GM23338 (cell line): ENCODE measurements at regions not wholly inside any gene's neighbourhood (a gene's known extent, or its start where the extent isn't known, plus 50 kb on each side); places are given as distances from the start of the nearest gene placed in this dataset.

Source experiments
- ATAC-seq: fragments of 200-7000 bp; cut with Tn5 transposase; 3 replicates; pipeline ENCODE4 v1.9.1; 2020
- DNase-seq: peaks from one replicate; pipeline ENCODE4 v3.0.0-alpha.2; 2015; ENCODE audit warnings: low spot score
- H2AFZ ChIP-seq: fragments of 200-600 bp; sonication (generic); 2 replicates; pipeline ENCODE4 v1.8.0; 2016; ENCODE audit warnings: antibody characterized with exemption, mild to moderate bottlenecking, moderate library complexity
- H3F3A ChIP-seq: fragments of 200-600 bp; sonication (generic); replicated peaks from 2 replicates; pipeline ENCODE4 v1.8.0; 2017; ENCODE audit warnings: antibody characterized with exemption, mixed run types, low read depth
- H3K27ac ChIP-seq: fragments of 200-600 bp; sonication (generic); 2 replicates; pipeline ENCODE4 v1.6.1; 2016; ENCODE audit warnings: low read depth
- H3K27me3 ChIP-seq: fragments of 200-600 bp; sonication (generic); 2 replicates; pipeline ENCODE4 v1.8.0; 2016; ENCODE audit warnings: mild to moderate bottlenecking, mixed run types, moderate library complexity; ENCODE audit not compliant: insufficient read depth
- H3K36me3 ChIP-seq: fragments of 200-600 bp; sonication (generic); 2 replicates; pipeline ENCODE4 v1.8.0; 2016; ENCODE audit warnings: mild to moderate bottlenecking; ENCODE audit not compliant: insufficient read depth
- H3K4me1 ChIP-seq: fragments of 200-600 bp; sonication (generic); 2 replicates; pipeline ENCODE4 v1.8.0; 2016; ENCODE audit warnings: mild to moderate bottlenecking, moderate library complexity; ENCODE audit not compliant: insufficient read depth
- H3K4me2 ChIP-seq: fragments of 200-600 bp; sonication (generic); 2 replicates; pipeline ENCODE4 v1.7.1; 2017; ENCODE audit warnings: mixed run types
- H3K4me3 ChIP-seq: fragments of 200-600 bp; sonication (generic); 2 replicates; pipeline ENCODE4 v1.6.1; 2016; ENCODE audit warnings: mixed run types
- H3K79me2 ChIP-seq: fragments of 200-600 bp; sonication (generic); replicated peaks from 2 replicates; pipeline ENCODE4 v1.8.0; 2017; ENCODE audit warnings: mild to moderate bottlenecking; ENCODE audit not compliant: insufficient read depth
- H3K9me2 ChIP-seq: fragments of 200-600 bp; sonication (generic); 2 replicates; pipeline ENCODE4 v1.8.0; 2017; ENCODE audit not compliant: insufficient read depth
- H4K20me1 ChIP-seq: fragments of 200-600 bp; sonication (generic); replicated peaks from 2 replicates; pipeline ENCODE4 v1.8.0; 2017; ENCODE audit warnings: mild to moderate bottlenecking; ENCODE audit not compliant: insufficient read depth
- H3K27ac Mint-ChIP-seq: 2 replicates; pipeline ENCODE4 v1.8.0; 2020; ENCODE audit warnings: inconsistent platforms, mild to moderate bottlenecking, moderate library complexity, mixed read lengths
- H3K27me3 Mint-ChIP-seq: 3 replicates; pipeline ENCODE4 v1.8.0; 2022; ENCODE audit warnings: low read depth, mild to moderate bottlenecking, moderate library complexity, mixed read lengths, inconsistent platforms; ENCODE audit not compliant: insufficient read depth, poor library complexity
- H3K36me3 Mint-ChIP-seq: 3 replicates; pipeline ENCODE4 v1.8.0; 2021; ENCODE audit warnings: low read depth, mild to moderate bottlenecking, inconsistent platforms, moderate library complexity, mixed read lengths
- H3K4me1 Mint-ChIP-seq: 3 replicates; pipeline ENCODE4 v1.8.0; 2020; ENCODE audit warnings: mild to moderate bottlenecking, inconsistent platforms, mixed read lengths
- H3K4me3 Mint-ChIP-seq: 3 replicates; pipeline ENCODE4 v1.8.0; 2021; ENCODE audit warnings: moderate library complexity, mild to moderate bottlenecking, inconsistent platforms, mixed read lengths
- H3K9me3 Mint-ChIP-seq: 3 replicates; pipeline ENCODE4 v1.8.0; 2020; ENCODE audit warnings: moderate library complexity, mild to moderate bottlenecking, inconsistent platforms, mixed read lengths
- ETS1 ChIP-seq: IDR thresholded peaks from 2 replicates; pipeline ENCODE4 v1.6.1; 2016; ENCODE audit warnings: antibody characterized with exemption
- EZH2 ChIP-seq: fragments of 200-600 bp; sonication (generic); IDR thresholded peaks from one replicate; pipeline ENCODE4 v1.8.0; 2017; ENCODE audit warnings: antibody characterized with exemption, mild to moderate bottlenecking, low read depth; ENCODE audit not compliant: unreplicated experiment
- NANOG ChIP-seq: IDR thresholded peaks from 2 replicates; pipeline ENCODE4 v1.6.1; 2016; ENCODE audit warnings: antibody characterized with exemption, borderline replicate concordance
- ZNF331 ChIP-seq: fragments of 250-450 bp; sonication (Bioruptor Pico); IDR thresholded peaks from 2 replicates; pipeline ENCODE4 v1.5.0; 2020; ENCODE audit warnings: low read depth, mild to moderate bottlenecking, moderate library complexity
- ZNF462 ChIP-seq: fragments of 250-450 bp; sonication (Bioruptor Pico); IDR thresholded peaks from 2 replicates; pipeline ENCODE4 v1.5.0; 2020; ENCODE audit warnings: mild to moderate bottlenecking, moderate library complexity

GRCh38 chr16:85383836-85384832 lies 229.0 kb upstream of the GSE1 start:
- H3K27ac Mint-ChIP-seq: no peak overlapping the region
- H3K4me1 Mint-ChIP-seq: peaks cover 11% of the 10 kb centered on the region
- Histone ChIP-seq H3K36me3 (no peaks in the 10 kb centered on the region), H3K4me3 (no peak overlapping the region), H3K27me3 (no peaks in the 10 kb centered on the region), H3K9me2 (no peaks in the 10 kb centered on the region), H4K20me1 (no peaks in the 10 kb centered on the region), H3K27ac (no peak overlapping the region), H3K4me1 (no peaks in the 10 kb centered on the region), H3K79me2 (no peaks in the 10 kb centered on the region), H3K4me2 (no peak overlapping the region), H3F3A (peaks cover 6% of the 10 kb centered on the region; the same call in 1 of the 2 replicates), H2AFZ (no peak overlapping the region)
- TF ChIP-seq ZNF331 (CRISPR knock-in tag) (no peak), EZH2 (no peak), NANOG (no peak), ETS1 (no peak), ZNF462 (CRISPR knock-in tag) (no peak)
- DNase-seq: no peak
- peaks cover 3% of the 10 kb centered on the region for H3K27me3 Mint-ChIP-seq
- no peaks in the 10 kb centered on the region; the same call in 2 of the 3 replicates for H3K36me3 Mint-ChIP-seq
- no peaks in the 10 kb centered on the region for H3K9me3 Mint-ChIP-seq
- H3K4me3 Mint-ChIP-seq: no peak overlapping the region
- ATAC-seq: no peak
